IPS-NIHi7 (cell line): ENCODE measurements at regions not wholly inside any gene's neighbourhood (a gene's known extent, or its start where the extent isn't known, plus 50 kb on each side); places are given as distances from the start of the nearest gene placed in this dataset.
"Not testable (repeated sequence)": the region's sequence is repeated elsewhere in the genome, so short reads cannot be mapped to it uniquely, and the experiment has no call there.

Experiments
- DNase-seq: peaks from one replicate; pipeline ENCODE4 v3.0.0; 2012; ENCODE audit warnings: mixed read lengths; ENCODE audit errors: extremely low spot score

GRCh38 chr18:4765401-4765800, 310.3 kb upstream of the DLGAP1 start:
- DNase-seq, result peak; percentile 68

GRCh38 chr18:4762330-4762729, 307.2 kb upstream of the DLGAP1 start:
- DNase-seq, result no peak

GRCh38 chr18:4758980-4759379, 303.9 kb upstream of the DLGAP1 start:
- DNase-seq, result no peak

- no peak for DNase-seq
Observed at GRCh38 chr18:4755848-4756247, 300.7 kb upstream of the DLGAP1 start.

- DNase-seq, result not testable (repeated sequence)
Observed at GRCh38 chr18:4753151-4753550, 298.0 kb upstream of the DLGAP1 start.

GRCh38 chr18:4751523-4751922, 296.4 kb upstream of the DLGAP1 start:
- DNase-seq, result no peak

- DNase-seq, result no peak
Observed at GRCh38 chr18:4750393-4751346, 295.6 kb upstream of the DLGAP1 start.

- peak; percentile 17 for DNase-seq
Observed at GRCh38 chr18:4748975-4749374, 293.9 kb upstream of the DLGAP1 start.

GRCh38 chr18:4734903-4735302, 279.8 kb upstream of the DLGAP1 start:
- DNase-seq, result no peak

- no peak for DNase-seq
Observed at GRCh38 chr18:4734021-4734420, 278.9 kb upstream of the DLGAP1 start.

- DNase-seq, result no peak
Observed at GRCh38 chr18:4721545-4721944, 266.4 kb upstream of the DLGAP1 start.

- no peak for DNase-seq
Observed at GRCh38 chr18:4720518-4720917, 265.4 kb upstream of the DLGAP1 start.

GRCh38 chr18:4705894-4706293, 250.8 kb upstream of the DLGAP1 start:
- DNase-seq, result no peak

- DNase-seq, result peak; percentile 17
Observed at GRCh38 chr18:4704781-4705180, 249.7 kb upstream of the DLGAP1 start.

GRCh38 chr18:4691836-4692235, 236.7 kb upstream of the DLGAP1 start:
- no peak for DNase-seq

- DNase-seq, result not testable (repeated sequence)
Observed at GRCh38 chr18:4678685-4679084, 223.6 kb upstream of the DLGAP1 start.

GRCh38 chr18:4677006-4677405, 221.9 kb upstream of the DLGAP1 start:
- DNase-seq, result no peak

- no peak for DNase-seq
Observed at GRCh38 chr18:4672162-4672561, 217.1 kb upstream of the DLGAP1 start.

- DNase-seq, result no peak
Observed at GRCh38 chr18:4658804-4659203, 203.7 kb upstream of the DLGAP1 start.

- no peak for DNase-seq
Observed at GRCh38 chr18:4653418-4653817, 198.3 kb upstream of the DLGAP1 start.

- no peak for DNase-seq
Observed at GRCh38 chr18:4641771-4642368, 186.8 kb upstream of the DLGAP1 start.

- no peak for DNase-seq
Observed at GRCh38 chr18:4640349-4641012, 185.4 kb upstream of the DLGAP1 start.
